G401.6 (cell line): ENCODE measurements at regions not wholly inside any gene's neighbourhood (a gene's known extent, or its start where the extent isn't known, plus 50 kb on each side); places are given as distances from the start of the nearest gene placed in this dataset.
A peak's percentile ranks its signal among the peaks of the same experiment; 100 is the strongest.
"Not testable (repeated sequence)": the region's sequence is repeated elsewhere in the genome, so short reads cannot be mapped to it uniquely, and the experiment has no call there.

Experiments used
- FAIRE-seq: peaks from 2 replicates; lab custom pipeline; 2012; peaks lifted over from hg19 to GRCh38; lab: Jason Lieb, UNC

- not testable (repeated sequence) for FAIRE-seq
Measured at GRCh38 chr17:20683651-20684229, 104.2 kb downstream of the CDRT15L2 start.

GRCh38 chr17:20684975-20685374 lies 105.5 kb downstream of the CDRT15L2 start:
- not testable (repeated sequence) for FAIRE-seq

- FAIRE-seq, result not testable (repeated sequence)
Measured at GRCh38 chr17:20687584-20687983, 108.1 kb downstream of the CDRT15L2 start.

GRCh38 chr17:20689170-20689749 lies 109.7 kb downstream of the CDRT15L2 start:
- not testable (repeated sequence) for FAIRE-seq

- not testable (repeated sequence) for FAIRE-seq
Measured at GRCh38 chr17:20692706-20693105, 113.2 kb downstream of the CDRT15L2 start.

GRCh38 chr17:20695871-20696270 lies 116.3 kb downstream of the CDRT15L2 start:
- not testable (repeated sequence) for FAIRE-seq

- not testable (repeated sequence) for FAIRE-seq
Measured at GRCh38 chr17:20698463-20699206, 119.1 kb downstream of the CDRT15L2 start.

GRCh38 chr17:20700528-20700927 lies 121.0 kb downstream of the CDRT15L2 start:
- FAIRE-seq, result not testable (repeated sequence)

GRCh38 chr17:20701366-20701765 lies 121.8 kb downstream of the CDRT15L2 start:
- not testable (repeated sequence) for FAIRE-seq

- no peak for FAIRE-seq
Measured at GRCh38 chr17:20702692-20703091, 123.2 kb downstream of the CDRT15L2 start.

- FAIRE-seq, result no peak
Measured at GRCh38 chr17:20703781-20704180, 124.3 kb downstream of the CDRT15L2 start.

GRCh38 chr17:20705186-20705585 lies 125.7 kb downstream of the CDRT15L2 start:
- FAIRE-seq, result not testable (repeated sequence)

- FAIRE-seq, result no peak
Measured at GRCh38 chr17:20706751-20707373, 127.3 kb downstream of the CDRT15L2 start.

GRCh38 chr17:20708821-20709220 lies 129.3 kb downstream of the CDRT15L2 start:
- not testable (repeated sequence) for FAIRE-seq

GRCh38 chr17:20716481-20716880 lies 137.0 kb downstream of the CDRT15L2 start:
- FAIRE-seq, result not testable (repeated sequence)

- FAIRE-seq, result no peak
Measured at GRCh38 chr17:20721171-20721570, 141.6 kb downstream of the CDRT15L2 start.

- FAIRE-seq, result not testable (repeated sequence)
Measured at GRCh38 chr17:20724391-20724790, 144.9 kb downstream of the CDRT15L2 start.

- FAIRE-seq, result not testable (repeated sequence)
Measured at GRCh38 chr17:20727201-20727600, 147.7 kb downstream of the CDRT15L2 start.

GRCh38 chr17:20728181-20728580 lies 148.7 kb downstream of the CDRT15L2 start:
- no peak for FAIRE-seq

GRCh38 chr17:20731131-20731530 lies 151.6 kb downstream of the CDRT15L2 start:
- FAIRE-seq, result not testable (repeated sequence)

- peak; percentile 30 for FAIRE-seq
Measured at GRCh38 chr17:20733923-20734322, 154.4 kb downstream of the CDRT15L2 start.

- no peak for FAIRE-seq
Measured at GRCh38 chr17:20735796-20736195, 156.3 kb downstream of the CDRT15L2 start.

- not testable (repeated sequence) for FAIRE-seq
Measured at GRCh38 chr17:20737636-20738035, 158.1 kb downstream of the CDRT15L2 start.
